ENCODE measurements at regions not wholly inside any gene's neighbourhood (a gene's known extent, or its start where the extent isn't known, plus 50 kb on each side); places are given as distances from the start of the nearest gene placed in this dataset.
"Not testable (repeated sequence)": the region's sequence is repeated elsewhere in the genome, so short reads cannot be mapped to it uniquely, and the experiment has no call there.

DNA sequence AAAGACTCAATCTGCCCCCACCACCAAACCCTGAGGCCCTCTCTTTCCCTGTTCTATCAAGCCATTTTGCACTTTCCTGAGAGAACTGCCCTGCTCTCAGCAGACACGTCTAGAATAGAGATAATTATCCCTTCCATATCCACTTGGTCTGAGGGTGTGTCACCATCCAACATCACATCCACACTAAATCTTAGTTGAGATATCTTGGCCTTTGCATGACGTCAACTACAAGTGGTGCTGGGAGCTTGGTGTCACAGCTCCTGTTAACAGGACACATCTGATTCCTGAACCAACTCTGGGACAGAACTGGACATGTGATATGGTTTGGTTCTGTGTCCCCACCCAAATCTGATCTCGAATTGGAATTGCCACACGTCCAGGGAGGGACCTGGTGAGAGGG is 1109.2 kb downstream of the TMEM121 start:
- in situ Hi-C loops (cut with MboI): no loop called here
- Histone ChIP-seq H4K20me1 (ENCODE audit: insufficient read depth) (no peaks in the 10 kb centered on the region), H2AFZ (no peak overlapping the region), H3K9me2 (ENCODE audit: insufficient read depth) (no peaks in the 10 kb centered on the region), H3K9ac (no peak overlapping the region), H3K27me3 (replicated peaks; ENCODE audit: insufficient read depth) (no peaks in the 10 kb centered on the region), H3F3A (ENCODE audit: insufficient read depth) (no peaks in the 10 kb centered on the region), H3K36me3 (ENCODE audit: low read depth) (no peaks in the 10 kb centered on the region), H3K79me2 (ENCODE audit: insufficient read depth) (no peaks in the 10 kb centered on the region), H3K9me3 (ENCODE audit: low read depth) (no peaks in the 10 kb centered on the region), H3K4me1 (ENCODE audit: insufficient read depth) (no peaks in the 10 kb centered on the region), H3K4me3 (no peak overlapping the region), H3K4me2 (ENCODE audit: unreplicated experiment) (no peak overlapping the region), H3K27ac (no peak overlapping the region)
- TF ChIP-seq EZH2phosphoT487 (IDR thresholded peaks at IDR 0.05; ENCODE audit: insufficient read depth, low read depth): no peak
- TF ChIP-seq EZH2 (IDR thresholded peaks at IDR 0.05; ENCODE audit: insufficient read depth, poor library complexity, severe bottlenecking): no peak
- WGBS, 2 experiments (ENCODE audit: low coverage in 1 of 2, low lambda C conversion rate in 2 of 2, missing lambda C conversion rate in 2 of 2): 7 to 12% methylated on average over 4 of the region's 4 CpGs
- DNase-seq: no peak

- H3K4me1 ChIP-seq (ENCODE audit: insufficient read depth); H3F3A ChIP-seq (ENCODE audit: insufficient read depth); DNase-seq; H4K20me1 ChIP-seq (ENCODE audit: insufficient read depth); H3K4me3 ChIP-seq; H3K27me3 ChIP-seq (replicated peaks; ENCODE audit: insufficient read depth); H3K9me2 ChIP-seq (ENCODE audit: insufficient read depth); H3K27ac ChIP-seq; in situ Hi-C loops (cut with MboI); H3K4me2 ChIP-seq (ENCODE audit: unreplicated experiment); H3K36me3 ChIP-seq (ENCODE audit: low read depth); H3K79me2 ChIP-seq (ENCODE audit: insufficient read depth); H3K9me3 ChIP-seq (ENCODE audit: low read depth); H3K9ac ChIP-seq; H2AFZ ChIP-seq: not testable (repeated sequence)
- WGBS, 2 experiments (ENCODE audit: low coverage in 1 of 2, low lambda C conversion rate in 2 of 2, missing lambda C conversion rate in 2 of 2): 23 to 27% methylated on average over 5 to 17 of the region's 25 CpGs
Measured at GRCh38 chr14:106638786-106639452, 1112.5 kb downstream of the TMEM121 start.

DNA sequence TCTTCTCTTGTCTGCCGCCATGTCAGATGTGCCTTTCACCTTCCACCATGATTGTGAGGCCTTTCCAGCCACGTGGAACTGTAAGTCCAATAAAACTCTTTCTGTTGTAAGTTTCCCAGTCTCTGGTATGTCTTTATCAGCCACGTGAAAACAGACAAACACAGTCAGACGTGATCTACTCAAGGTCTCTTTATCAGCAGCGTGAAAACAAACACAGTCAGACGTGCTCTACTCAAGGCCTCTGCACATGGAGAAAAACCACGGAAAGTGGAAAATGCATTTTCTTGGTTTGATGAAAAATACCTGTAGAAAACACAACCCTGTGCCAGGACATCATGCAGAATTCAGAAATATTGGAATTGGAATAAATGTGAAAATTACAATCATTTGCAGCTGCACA is 1115.7 kb downstream of the TMEM121 start:
- Histone ChIP-seq H2AFZ (no peak overlapping the region), H3K36me3 (ENCODE audit: low read depth) (no peaks in the 10 kb centered on the region), H3K4me2 (ENCODE audit: unreplicated experiment) (no peak overlapping the region), H3F3A (ENCODE audit: insufficient read depth) (no peaks in the 10 kb centered on the region), H3K79me2 (ENCODE audit: insufficient read depth) (no peaks in the 10 kb centered on the region), H3K27me3 (replicated peaks; ENCODE audit: insufficient read depth) (no peaks in the 10 kb centered on the region), H3K9me2 (ENCODE audit: insufficient read depth) (no peaks in the 10 kb centered on the region), H4K20me1 (ENCODE audit: insufficient read depth) (no peaks in the 10 kb centered on the region), H3K9ac (no peak overlapping the region), H3K4me3 (no peak overlapping the region), H3K27ac (no peak overlapping the region), H3K4me1 (ENCODE audit: insufficient read depth) (no peaks in the 10 kb centered on the region), H3K9me3 (ENCODE audit: low read depth) (no peaks in the 10 kb centered on the region)
- WGBS, 2 experiments (ENCODE audit: low coverage in 1 of 2, low lambda C conversion rate in 2 of 2, missing lambda C conversion rate in 2 of 2): 10 to 15% methylated on average over 7 of the region's 7 CpGs
- TF ChIP-seq EZH2phosphoT487 (IDR thresholded peaks at IDR 0.05; ENCODE audit: insufficient read depth, low read depth) (no peak), EZH2 (IDR thresholded peaks at IDR 0.05; ENCODE audit: insufficient read depth, poor library complexity, severe bottlenecking) (no peak)
- in situ Hi-C loops (cut with MboI): no loop called here
- no peak for DNase-seq

- 20 to 27% methylated on average over 6 of the region's 6 CpGs for WGBS, 2 experiments (ENCODE audit: low coverage in 1 of 2, low lambda C conversion rate in 2 of 2, missing lambda C conversion rate in 2 of 2)
- H3K36me3 ChIP-seq (ENCODE audit: low read depth); H3K4me1 ChIP-seq (ENCODE audit: insufficient read depth); H3K9me3 ChIP-seq (ENCODE audit: low read depth); H4K20me1 ChIP-seq (ENCODE audit: insufficient read depth); H3K4me2 ChIP-seq (ENCODE audit: unreplicated experiment); H3K79me2 ChIP-seq (ENCODE audit: insufficient read depth); H2AFZ ChIP-seq; in situ Hi-C loops (cut with MboI); H3F3A ChIP-seq (ENCODE audit: insufficient read depth); H3K27ac ChIP-seq; H3K9me2 ChIP-seq (ENCODE audit: insufficient read depth); H3K27me3 ChIP-seq (replicated peaks; ENCODE audit: insufficient read depth); DNase-seq; H3K9ac ChIP-seq; H3K4me3 ChIP-seq: not testable (repeated sequence)
Measured at GRCh38 chr14:106642971-106643370, 1116.6 kb downstream of the TMEM121 start.

DNA sequence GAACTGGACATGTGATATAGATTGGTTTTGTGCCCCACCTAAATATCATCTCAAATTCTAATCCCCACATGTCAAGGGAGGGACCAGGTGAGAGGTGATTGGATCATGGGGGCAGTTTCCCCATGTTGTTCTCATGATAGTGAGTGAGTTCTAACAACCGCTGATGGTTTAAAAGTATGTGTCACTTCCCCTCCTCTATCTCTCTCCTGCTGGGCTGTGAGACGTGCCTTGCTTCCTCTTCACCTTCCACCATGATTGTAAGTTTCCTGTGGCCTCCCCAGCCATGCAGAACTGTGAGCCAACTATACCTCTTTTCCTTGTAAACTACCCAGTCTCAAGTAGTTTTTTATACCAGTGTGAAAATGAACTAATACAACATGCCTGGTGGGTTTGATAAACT is 1122.5 kb downstream of the TMEM121 start:
- in situ Hi-C loops (cut with MboI); H3K4me3 ChIP-seq: not testable (repeated sequence)
- WGBS, 2 experiments (ENCODE audit: low coverage in 1 of 2, low lambda C conversion rate in 2 of 2, missing lambda C conversion rate in 2 of 2): 3 to 4% methylated on average over 2 of the region's 2 CpGs

More for the DNA sequence above, 1122.5 kb downstream of the TMEM121 start:
- not testable (repeated sequence) for DNase-seq; H3K36me3 ChIP-seq (ENCODE audit: low read depth); H3K4me2 ChIP-seq (ENCODE audit: unreplicated experiment); H2AFZ ChIP-seq; H3K9me2 ChIP-seq (ENCODE audit: insufficient read depth); H3K9me3 ChIP-seq (ENCODE audit: low read depth); H3K27ac ChIP-seq; H3F3A ChIP-seq (ENCODE audit: insufficient read depth); H3K9ac ChIP-seq; H4K20me1 ChIP-seq (ENCODE audit: insufficient read depth); H3K79me2 ChIP-seq (ENCODE audit: insufficient read depth); H3K27me3 ChIP-seq (replicated peaks; ENCODE audit: insufficient read depth); H3K4me1 ChIP-seq (ENCODE audit: insufficient read depth)
